Activated CD4-positive, CD25-positive, alpha-beta regulatory T cell (primary cell): ENCODE measurements at regions not wholly inside any gene's neighbourhood (a gene's known extent, or its start where the extent isn't known, plus 50 kb on each side); places are given as distances from the start of the nearest gene placed in this dataset.
"Not testable (repeated sequence)": the region's sequence is repeated elsewhere in the genome, so short reads cannot be mapped to it uniquely, and the experiment has no call there.

Experiments
- DNase-seq, 4 experiments: peaks; one replicate each; lab custom pipeline; 2025; lab: John Stamatoyannopoulos, UW

- DNase-seq: no peak
Measured at GRCh38 chr5:142405814-142406395, 81.1 kb upstream of the SPRY4 start.

GRCh38 chr5:142405023-142405422, 80.2 kb upstream of the SPRY4 start:
- no peak for DNase-seq

- DNase-seq: no peak
Measured at GRCh38 chr5:142404046-142404477, 79.2 kb upstream of the SPRY4 start.

GRCh38 chr5:142403583-142403982, 78.8 kb upstream of the SPRY4 start:
- no peak for DNase-seq

GRCh38 chr5:142402752-142403318, 78.0 kb upstream of the SPRY4 start:
- no peak for DNase-seq

GRCh38 chr5:142400415-142400814, 75.6 kb upstream of the SPRY4 start:
- no peak for DNase-seq

GRCh38 chr5:142399891-142400290, 75.1 kb upstream of the SPRY4 start:
- DNase-seq: no peak

- DNase-seq: no peak
Measured at GRCh38 chr5:142398730-142399055, 73.9 kb upstream of the SPRY4 start.

- DNase-seq: not testable (repeated sequence)
Measured at GRCh38 chr5:142398011-142398729, 73.3 kb upstream of the SPRY4 start.

GRCh38 chr5:142397178-142397577, 72.4 kb upstream of the SPRY4 start:
- no peak for DNase-seq

- no peak for DNase-seq
Measured at GRCh38 chr5:142396436-142397038, 71.7 kb upstream of the SPRY4 start.

- no peak for DNase-seq
Measured at GRCh38 chr5:142395334-142395733, 70.5 kb upstream of the SPRY4 start.

- no peak for DNase-seq
Measured at GRCh38 chr5:142391058-142391845, 66.4 kb upstream of the SPRY4 start.

- DNase-seq: no peak
Measured at GRCh38 chr5:142390334-142390733, 65.5 kb upstream of the SPRY4 start.

- no peak for DNase-seq
Measured at GRCh38 chr5:142388696-142389095, 63.9 kb upstream of the SPRY4 start.

GRCh38 chr5:142387024-142387682, 62.3 kb upstream of the SPRY4 start:
- DNase-seq: no peak

- DNase-seq: no peak
Measured at GRCh38 chr5:142386137-142387023, 61.6 kb upstream of the SPRY4 start.

- DNase-seq: no peak
Measured at GRCh38 chr5:142385194-142385593, 60.4 kb upstream of the SPRY4 start.

- no peak for DNase-seq
Measured at GRCh38 chr5:142384014-142384413, 59.2 kb upstream of the SPRY4 start.

GRCh38 chr5:142382186-142382585, 57.4 kb upstream of the SPRY4 start:
- DNase-seq: no peak
